ENCODE measurements at regions not wholly inside any gene's neighbourhood (a gene's known extent, or its start where the extent isn't known, plus 50 kb on each side); places are given as distances from the start of the nearest gene placed in this dataset.

DNA sequence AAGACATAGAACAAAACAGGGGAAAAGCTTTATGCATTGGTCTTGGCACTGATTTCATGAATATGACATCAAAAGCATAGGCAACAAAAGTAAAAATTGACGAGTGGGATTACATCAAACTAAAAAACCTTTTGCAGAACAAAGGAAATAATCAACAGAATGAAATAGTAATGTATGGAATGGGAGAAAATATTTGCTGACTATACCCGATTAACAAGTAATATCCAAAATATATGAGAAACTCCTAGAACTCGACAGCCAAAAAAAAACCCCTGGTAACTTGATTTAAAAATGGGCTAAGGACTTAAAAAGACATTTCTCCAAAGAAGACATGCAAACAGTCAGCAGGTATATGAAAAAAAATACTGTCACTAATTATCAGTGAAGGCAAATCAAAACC, 231.7 kb upstream of the MAN1A1 start (continued):
- TF ChIP-seq MAFG (tag; conservative IDR thresholded peaks at IDR 0.05) = peak; percentile 46
- TF ChIP-seq, protein P1, sequence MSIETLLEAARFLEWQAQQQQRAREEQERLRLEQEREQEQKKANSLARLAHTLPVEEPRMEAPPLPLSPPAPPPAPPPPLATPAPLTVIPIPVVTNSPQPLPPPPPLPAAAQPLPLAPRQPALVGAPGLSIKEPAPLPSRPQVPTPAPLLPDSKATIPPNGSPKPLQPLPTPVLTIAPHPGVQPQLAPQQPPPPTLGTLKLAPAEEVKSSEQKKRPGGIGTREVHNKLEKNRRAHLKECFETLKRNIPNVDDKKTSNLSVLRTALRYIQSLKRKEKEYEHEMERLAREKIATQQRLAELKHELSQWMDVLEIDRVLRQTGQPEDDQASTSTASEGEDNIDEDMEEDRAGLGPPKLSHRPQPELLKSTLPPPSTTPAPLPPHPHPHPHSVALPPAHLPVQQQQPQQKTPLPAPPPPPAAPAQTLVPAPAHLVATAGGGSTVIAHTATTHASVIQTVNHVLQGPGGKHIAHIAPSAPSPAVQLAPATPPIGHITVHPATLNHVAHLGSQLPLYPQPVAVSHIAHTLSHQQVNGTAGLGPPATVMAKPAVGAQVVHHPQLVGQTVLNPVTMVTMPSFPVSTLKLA (conservative IDR thresholded peaks at IDR 0.05) = no peak

DNA sequence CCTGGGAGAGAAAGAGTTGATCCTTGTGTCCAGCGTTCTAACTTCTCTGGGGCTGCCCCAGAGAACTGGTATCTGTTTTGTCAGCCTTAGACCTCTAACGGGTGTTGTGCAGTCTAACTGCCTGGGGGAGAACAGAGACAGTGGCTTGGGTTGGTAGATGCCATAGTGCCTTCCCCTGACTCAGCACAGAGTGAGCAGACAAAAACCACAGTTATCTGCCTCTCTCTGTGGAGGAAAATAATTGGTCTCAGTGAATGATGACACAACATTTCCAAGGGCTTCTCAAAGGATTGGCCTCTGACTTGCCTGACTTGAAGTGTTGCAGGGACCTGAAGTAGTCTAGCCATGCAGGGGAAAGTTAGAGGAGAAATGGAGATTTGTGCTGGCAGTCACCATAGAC, 226.2 kb upstream of the MAN1A1 start:
- no peak overlapping the region for H3K9ac ChIP-seq (ENCODE audit: insufficient read depth in 1 of 2, low read depth in 2 of 2, low read length in 2 of 2)
- H3K36me3 ChIP-seq (ENCODE audit: control insufficient read depth, insufficient read depth, low read length) = no peaks in the 10 kb centered on the region
- H3K4me3 ChIP-seq = no peak overlapping the region
- 0% methylated on average over 1 of the region's 2 CpGs for WGBS (ENCODE audit: insufficient coverage, low coverage, missing lambda C conversion rate)
- intact Hi-C loops (cut with micrococcal nuclease) (no loop called here), in situ Hi-C loops (cut with MboI) (no loop called here)
- CTCF ChIA-PET (ENCODE audit: low intra/inter-chr PET ratio) = no interaction called here
- no peak overlapping the region for H3K4me2 ChIP-seq (ENCODE audit: insufficient read depth, low read length)
- ATAC-seq (peak; percentile 55), DNase-seq (ENCODE audit: extremely low read depth in 1 of 4, low spot score in 3 of 4) (peak in 1 of 4 experiments; percentile 10), FAIRE-seq (no peak)
- POLR2A ChIA-PET = no interaction called here
- no peaks in the 10 kb centered on the region for H3K9me3 ChIP-seq (replicated peaks; ENCODE audit: control insufficient read depth, insufficient read depth, low read depth, low read length)
- no peaks in the 10 kb centered on the region for H3K4me1 ChIP-seq (replicated peaks in 1 of 2; ENCODE audit: control insufficient read depth in 2 of 2, insufficient read depth in 2 of 2, low read length in 2 of 2)
- no TSS peak for BruUV-seq (replicated peaks)
- no peaks in the 10 kb centered on the region for H3K9me1 ChIP-seq (ENCODE audit: control insufficient read depth, insufficient read depth, low read length)
- H4K20me1 ChIP-seq (replicated peaks; ENCODE audit: control insufficient read depth, insufficient read depth, low read length) = no peaks in the 10 kb centered on the region
- H3K79me2 ChIP-seq (ENCODE audit: control insufficient read depth, insufficient read depth, low read length) = no peaks in the 10 kb centered on the region
- no peak overlapping the region for H3K27ac ChIP-seq (ENCODE audit: extremely low read depth, low read depth, low read length)
- H3K27me3 ChIP-seq (ENCODE audit: control insufficient read depth in 2 of 2, insufficient read depth in 2 of 2, low read length in 2 of 2) = no peaks in the 10 kb centered on the region
- no peak overlapping the region for H2AFZ ChIP-seq (ENCODE audit: low read depth, low read length)
- TF ChIP-seq GATAD2B (IDR thresholded peaks at IDR 0.05; ENCODE audit: borderline replicate concordance) = no peak
- TF ChIP-seq, protein P2, sequence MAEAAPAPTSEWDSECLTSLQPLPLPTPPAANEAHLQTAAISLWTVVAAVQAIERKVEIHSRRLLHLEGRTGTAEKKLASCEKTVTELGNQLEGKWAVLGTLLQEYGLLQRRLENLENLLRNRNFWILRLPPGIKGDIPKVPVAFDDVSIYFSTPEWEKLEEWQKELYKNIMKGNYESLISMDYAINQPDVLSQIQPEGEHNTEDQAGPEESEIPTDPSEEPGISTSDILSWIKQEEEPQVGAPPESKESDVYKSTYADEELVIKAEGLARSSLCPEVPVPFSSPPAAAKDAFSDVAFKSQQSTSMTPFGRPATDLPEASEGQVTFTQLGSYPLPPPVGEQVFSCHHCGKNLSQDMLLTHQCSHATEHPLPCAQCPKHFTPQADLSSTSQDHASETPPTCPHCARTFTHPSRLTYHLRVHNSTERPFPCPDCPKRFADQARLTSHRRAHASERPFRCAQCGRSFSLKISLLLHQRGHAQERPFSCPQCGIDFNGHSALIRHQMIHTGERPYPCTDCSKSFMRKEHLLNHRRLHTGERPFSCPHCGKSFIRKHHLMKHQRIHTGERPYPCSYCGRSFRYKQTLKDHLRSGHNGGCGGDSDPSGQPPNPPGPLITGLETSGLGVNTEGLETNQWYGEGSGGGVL (CRISPR knock-in tag; IDR thresholded peaks at IDR 0.05) = no peak
- TF ChIP-seq STAT5A (IDR thresholded peaks at IDR 0.05; ENCODE audit: borderline replicate concordance, low read length) = no peak
- no peak for TF ChIP-seq CTBP1 (IDR thresholded peaks at IDR 0.05; ENCODE audit: borderline replicate concordance)
- no peak for TF ChIP-seq YBX1 (IDR thresholded peaks at IDR 0.05)
- no peak for TF ChIP-seq ZEB2 (IDR thresholded peaks at IDR 0.05)
- TF ChIP-seq MYNN (IDR thresholded peaks at IDR 0.05) = no peak
- no peak for TF ChIP-seq MYNN (CRISPR knock-in tag; IDR thresholded peaks at IDR 0.05)
- TF ChIP-seq TBL1XR1 (IDR thresholded peaks at IDR 0.05; ENCODE audit: low read length in 2 of 2) = no peak
- TF ChIP-seq, protein P3, sequence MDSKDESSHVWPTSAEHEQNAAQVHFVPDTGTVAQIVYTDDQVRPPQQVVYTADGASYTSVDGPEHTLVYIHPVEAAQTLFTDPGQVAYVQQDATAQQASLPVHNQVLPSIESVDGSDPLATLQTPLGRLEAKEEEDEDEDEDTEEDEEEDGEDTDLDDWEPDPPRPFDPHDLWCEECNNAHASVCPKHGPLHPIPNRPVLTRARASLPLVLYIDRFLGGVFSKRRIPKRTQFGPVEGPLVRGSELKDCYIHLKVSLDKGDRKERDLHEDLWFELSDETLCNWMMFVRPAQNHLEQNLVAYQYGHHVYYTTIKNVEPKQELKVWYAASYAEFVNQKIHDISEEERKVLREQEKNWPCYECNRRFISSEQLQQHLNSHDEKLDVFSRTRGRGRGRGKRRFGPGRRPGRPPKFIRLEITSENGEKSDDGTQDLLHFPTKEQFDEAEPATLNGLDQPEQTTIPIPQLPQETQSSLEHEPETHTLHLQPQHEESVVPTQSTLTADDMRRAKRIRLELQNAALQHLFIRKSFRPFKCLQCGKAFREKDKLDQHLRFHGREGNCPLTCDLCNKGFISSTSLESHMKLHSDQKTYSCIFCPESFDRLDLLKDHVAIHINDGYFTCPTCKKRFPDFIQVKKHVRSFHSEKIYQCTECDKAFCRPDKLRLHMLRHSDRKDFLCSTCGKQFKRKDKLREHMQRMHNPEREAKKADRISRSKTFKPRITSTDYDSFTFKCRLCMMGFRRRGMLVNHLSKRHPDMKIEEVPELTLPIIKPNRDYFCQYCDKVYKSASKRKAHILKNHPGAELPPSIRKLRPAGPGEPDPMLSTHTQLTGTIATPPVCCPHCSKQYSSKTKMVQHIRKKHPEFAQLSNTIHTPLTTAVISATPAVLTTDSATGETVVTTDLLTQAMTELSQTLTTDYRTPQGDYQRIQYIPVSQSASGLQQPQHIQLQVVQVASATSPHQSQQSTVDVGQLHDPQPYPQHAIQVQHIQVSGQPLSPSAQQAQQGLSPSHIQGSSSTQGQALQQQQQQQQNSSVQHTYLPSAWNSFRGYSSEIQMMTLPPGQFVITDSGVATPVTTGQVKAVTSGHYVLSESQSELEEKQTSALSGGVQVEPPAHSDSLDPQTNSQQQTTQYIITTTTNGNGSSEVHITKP (IDR thresholded peaks at IDR 0.05; ENCODE audit: partially characterized antibody) = no peak
- TF ChIP-seq MAFG (tag; conservative IDR thresholded peaks at IDR 0.05) = peak; percentile 41; the same call in 1 of the 2 replicates
- TF ChIP-seq, protein P4, sequence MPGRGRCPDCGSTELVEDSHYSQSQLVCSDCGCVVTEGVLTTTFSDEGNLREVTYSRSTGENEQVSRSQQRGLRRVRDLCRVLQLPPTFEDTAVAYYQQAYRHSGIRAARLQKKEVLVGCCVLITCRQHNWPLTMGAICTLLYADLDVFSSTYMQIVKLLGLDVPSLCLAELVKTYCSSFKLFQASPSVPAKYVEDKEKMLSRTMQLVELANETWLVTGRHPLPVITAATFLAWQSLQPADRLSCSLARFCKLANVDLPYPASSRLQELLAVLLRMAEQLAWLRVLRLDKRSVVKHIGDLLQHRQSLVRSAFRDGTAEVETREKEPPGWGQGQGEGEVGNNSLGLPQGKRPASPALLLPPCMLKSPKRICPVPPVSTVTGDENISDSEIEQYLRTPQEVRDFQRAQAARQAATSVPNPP (IDR thresholded peaks at IDR 0.05; ENCODE audit: borderline replicate concordance, insufficient read depth, insufficient read length) = no peak
- TF ChIP-seq CBFB (CRISPR knock-in tag; IDR thresholded peaks at IDR 0.05) = no peak
